ENCODE measurements at regions not wholly inside any gene's neighbourhood (a gene's known extent, or its start where the extent isn't known, plus 50 kb on each side); places are given as distances from the start of the nearest gene placed in this dataset.

DNA sequence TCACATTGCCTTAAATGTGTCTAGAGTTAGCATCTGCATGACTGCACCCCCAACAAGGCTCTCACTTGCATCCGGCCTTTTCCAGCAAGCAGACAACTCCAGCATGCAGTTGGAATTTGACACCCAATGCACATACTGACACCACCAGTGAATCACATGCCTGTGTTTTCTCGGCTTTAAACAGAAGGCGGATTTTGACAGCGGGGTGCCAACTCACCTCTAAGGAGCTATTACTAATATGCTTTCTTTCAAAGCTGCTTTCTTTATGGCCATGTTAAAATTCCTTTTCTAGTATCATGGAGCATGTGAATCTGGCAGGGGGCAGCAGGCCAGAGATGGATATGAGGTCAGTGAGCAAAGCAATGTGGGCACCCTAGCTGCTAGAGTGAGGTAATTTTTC lies 78.0 kb upstream of the CLNK start:
- peaks cover 11% of the 10 kb centered on the region for H3K9me3 Mint-ChIP-seq (ENCODE audit: unreplicated experiment)
- H3K4me3 Mint-ChIP-seq (ENCODE audit: unreplicated experiment): no peak overlapping the region
- no peaks in the 10 kb centered on the region for H3K27me3 ChIP-seq (replicated peaks; ENCODE audit: control insufficient read depth, insufficient read depth, low read length)
- POLR2A ChIA-PET: no interaction called here
- no peak for DNase-seq
- TF ChIP-seq, protein P1, sequence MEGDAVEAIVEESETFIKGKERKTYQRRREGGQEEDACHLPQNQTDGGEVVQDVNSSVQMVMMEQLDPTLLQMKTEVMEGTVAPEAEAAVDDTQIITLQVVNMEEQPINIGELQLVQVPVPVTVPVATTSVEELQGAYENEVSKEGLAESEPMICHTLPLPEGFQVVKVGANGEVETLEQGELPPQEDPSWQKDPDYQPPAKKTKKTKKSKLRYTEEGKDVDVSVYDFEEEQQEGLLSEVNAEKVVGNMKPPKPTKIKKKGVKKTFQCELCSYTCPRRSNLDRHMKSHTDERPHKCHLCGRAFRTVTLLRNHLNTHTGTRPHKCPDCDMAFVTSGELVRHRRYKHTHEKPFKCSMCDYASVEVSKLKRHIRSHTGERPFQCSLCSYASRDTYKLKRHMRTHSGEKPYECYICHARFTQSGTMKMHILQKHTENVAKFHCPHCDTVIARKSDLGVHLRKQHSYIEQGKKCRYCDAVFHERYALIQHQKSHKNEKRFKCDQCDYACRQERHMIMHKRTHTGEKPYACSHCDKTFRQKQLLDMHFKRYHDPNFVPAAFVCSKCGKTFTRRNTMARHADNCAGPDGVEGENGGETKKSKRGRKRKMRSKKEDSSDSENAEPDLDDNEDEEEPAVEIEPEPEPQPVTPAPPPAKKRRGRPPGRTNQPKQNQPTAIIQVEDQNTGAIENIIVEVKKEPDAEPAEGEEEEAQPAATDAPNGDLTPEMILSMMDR (IDR thresholded peaks at IDR 0.05; ENCODE audit: insufficient read depth in 1 of 2, low read depth in 1 of 2, low read length in 1 of 2, severe bottlenecking in 1 of 2, unreplicated experiment in 1 of 2): no peak
- CTCF ChIA-PET: no interaction called here
- no peak overlapping the region for H3K4me3 ChIP-seq (ENCODE audit: low read depth, low read length)
- no peaks in the 10 kb centered on the region for H3K4me1 Mint-ChIP-seq (ENCODE audit: low read depth, unreplicated experiment)
- H3K27me3 Mint-ChIP-seq (ENCODE audit: insufficient read depth, unreplicated experiment): no peaks in the 10 kb centered on the region
- H3K4me1 ChIP-seq: no peaks in the 10 kb centered on the region
- no peaks in the 10 kb centered on the region for H3K36me3 ChIP-seq (ENCODE audit: control insufficient read depth, insufficient read depth, low read length)
- H3K36me3 Mint-ChIP-seq (ENCODE audit: insufficient read depth, unreplicated experiment): no peaks in the 10 kb centered on the region
- H3K9me3 ChIP-seq: no peaks in the 10 kb centered on the region
- no peak overlapping the region for H3K27ac Mint-ChIP-seq (ENCODE audit: unreplicated experiment)
- no TSS peak for BruUV-seq (replicated peaks)
- intact Hi-C loops (cut with micrococcal nuclease; ENCODE audit: unreplicated experiment): loop anchor here (10.0 kb wide), 1 partner anchor 662 kb away; the partner anchor contains the start of gene HS3ST1

DNA sequence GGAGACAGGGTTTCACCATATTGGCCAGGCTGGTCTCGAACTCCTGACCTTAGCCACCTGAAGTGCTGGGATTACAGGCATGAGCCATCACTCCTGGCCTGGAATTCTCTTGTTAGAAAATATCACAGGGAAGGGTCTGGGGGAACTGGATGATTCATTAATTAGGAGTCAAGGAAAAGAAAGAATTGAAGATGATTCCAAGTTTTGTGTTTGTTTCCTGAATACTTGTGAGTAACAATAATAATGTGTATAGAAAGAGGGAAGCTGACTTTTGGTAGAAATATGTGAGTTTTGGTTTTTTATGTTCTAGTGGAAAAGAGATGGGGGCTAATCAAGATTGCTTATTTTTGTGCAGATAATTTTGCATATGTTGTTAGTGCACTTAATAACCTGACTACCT lies 77.3 kb upstream of the CLNK start:
- POLR2A ChIA-PET: no interaction called here

GRCh38 chr4:10760086-10760485 lies 75.5 kb upstream of the CLNK start:
- Histone ChIP-seq H3K27me3 (replicated peaks; ENCODE audit: control insufficient read depth, insufficient read depth, low read length) (no peaks in the 10 kb centered on the region), H3K9me3 (no peaks in the 10 kb centered on the region), H3K36me3 (ENCODE audit: control insufficient read depth, insufficient read depth, low read length) (no peaks in the 10 kb centered on the region), H3K4me3 (ENCODE audit: low read depth, low read length) (no peak overlapping the region), H3K4me1 (no peaks in the 10 kb centered on the region)
- Mint-ChIP-seq H3K27me3 (ENCODE audit: insufficient read depth, unreplicated experiment) (no peaks in the 10 kb centered on the region), H3K4me1 (ENCODE audit: low read depth, unreplicated experiment) (no peaks in the 10 kb centered on the region), H3K36me3 (ENCODE audit: insufficient read depth, unreplicated experiment) (no peaks in the 10 kb centered on the region), H3K27ac (ENCODE audit: unreplicated experiment) (no peak overlapping the region), H3K9me3 (ENCODE audit: unreplicated experiment) (peaks cover 11% of the 10 kb centered on the region), H3K4me3 (ENCODE audit: unreplicated experiment) (no peak overlapping the region)
- POLR2A ChIA-PET: no interaction called here
- CTCF ChIA-PET: no interaction called here
- DNase-seq: no peak
- intact Hi-C loops (cut with micrococcal nuclease; ENCODE audit: unreplicated experiment): loop anchor here (10.0 kb wide), 1 partner anchor 665 kb away; the partner anchor contains the start of gene HS3ST1
- no TSS peak for BruUV-seq (replicated peaks)
- TF ChIP-seq, protein P1 (IDR thresholded peaks at IDR 0.05; ENCODE audit: insufficient read depth in 1 of 2, low read depth in 1 of 2, low read length in 1 of 2, severe bottlenecking in 1 of 2, unreplicated experiment in 1 of 2): no peak

More for the DNA sequence above, 77.3 kb upstream of the CLNK start:
- BruUV-seq (replicated peaks): no TSS peak
- H3K27ac Mint-ChIP-seq (ENCODE audit: unreplicated experiment): no peak overlapping the region
- Histone ChIP-seq H3K36me3 (ENCODE audit: control insufficient read depth, insufficient read depth, low read length) (no peaks in the 10 kb centered on the region), H3K4me1 (no peaks in the 10 kb centered on the region), H3K4me3 (ENCODE audit: low read depth, low read length) (no peak overlapping the region), H3K9me3 (no peaks in the 10 kb centered on the region), H3K27me3 (replicated peaks; ENCODE audit: control insufficient read depth, insufficient read depth, low read length) (no peaks in the 10 kb centered on the region)
- no peak for DNase-seq
- intact Hi-C loops (cut with micrococcal nuclease; ENCODE audit: unreplicated experiment): loop anchor here (10.0 kb wide), 1 partner anchor 663 kb away; the partner anchor contains the start of gene HS3ST1
- no peak overlapping the region for H3K4me3 Mint-ChIP-seq (ENCODE audit: unreplicated experiment)
- no peaks in the 10 kb centered on the region for H3K27me3 Mint-ChIP-seq (ENCODE audit: insufficient read depth, unreplicated experiment)
- CTCF ChIA-PET: no interaction called here
- H3K4me1 Mint-ChIP-seq (ENCODE audit: low read depth, unreplicated experiment): no peaks in the 10 kb centered on the region
- TF ChIP-seq, protein P1 (IDR thresholded peaks at IDR 0.05; ENCODE audit: insufficient read depth in 1 of 2, low read depth in 1 of 2, low read length in 1 of 2, severe bottlenecking in 1 of 2, unreplicated experiment in 1 of 2): no peak
- no peaks in the 10 kb centered on the region for H3K36me3 Mint-ChIP-seq (ENCODE audit: insufficient read depth, unreplicated experiment)
- peaks cover 11% of the 10 kb centered on the region for H3K9me3 Mint-ChIP-seq (ENCODE audit: unreplicated experiment)
